K562 (cell line): ENCODE measurements at regions not wholly inside any gene's neighbourhood (a gene's known extent, or its start where the extent isn't known, plus 50 kb on each side); places are given as distances from the start of the nearest gene placed in this dataset.
A peak's percentile ranks its signal among the peaks of the same experiment; 100 is the strongest.

Experiments
- ARID3A ChIP-seq: IDR thresholded peaks from 2 replicates; pipeline ENCODE4 v1.6.1; 2012; ENCODE audit warnings: low read depth, low read length, improper control_type of control experiment, borderline replicate concordance
- CHAMP1 ChIP-seq: fragments of 450-650 bp; IDR thresholded peaks from 2 replicates; pipeline ENCODE4 v1.6.1; 2016; ENCODE audit warnings: mild to moderate bottlenecking
- CHD1 ChIP-seq: fragments of 200-600 bp; sonication (generic); IDR thresholded peaks from one replicate; pipeline ENCODE4 v1.6.1; 2012; ENCODE audit warnings: mild to moderate bottlenecking, moderate library complexity, low read length, inconsistent platforms
- CREB1 ChIP-seq, 2 experiments: sonication (generic) in 1 of 2; formaldehyde crosslinking in 1 of 2; IDR thresholded peaks; 2 replicates each; pipeline versions ENCODE4 v1.6.1 to v1.8.0; 2012 to 2022; ENCODE audit warnings: inconsistent platforms in 1 of 2, mild to moderate bottlenecking in 1 of 2, missing genetic modification reagents in 1 of 2, moderate library complexity in 1 of 2
- CTCF ChIP-seq, 3 experiments: IDR thresholded peaks in 2 of 3; conservative IDR thresholded peaks in 1 of 3; 2 replicates each; pipeline ENCODE4 v1.5.1; 2011 to 2012; ENCODE audit warnings: low read length in 3 of 3, mild to moderate bottlenecking in 3 of 3, control low read depth in 2 of 3, improper control_type of control experiment in 1 of 3, inconsistent platforms in 1 of 3, low read depth in 1 of 3, mixed read lengths in 1 of 3, moderate library complexity in 1 of 3; ENCODE audit not compliant: insufficient read depth in 2 of 3
- GABPB1 ChIP-seq: sonication (generic); formaldehyde crosslinking; IDR thresholded peaks from 2 replicates; pipeline ENCODE4 v1.8.0; 2022; ENCODE audit warnings: mild to moderate bottlenecking, missing genetic modification reagents
- RAD21 ChIP-seq, 2 experiments: fragments of 250-450 bp in 1 of 2; fragments of 450-650 bp in 1 of 2; sonication (Bioruptor Pico) in 1 of 2; formaldehyde crosslinking in 1 of 2; IDR thresholded peaks in 1 of 2; conservative IDR thresholded peaks in 1 of 2; 2 replicates each; pipeline versions ENCODE4 v1.4.0 to v1.8.0; 2020 to 2022; ENCODE audit warnings: mild to moderate bottlenecking in 2 of 2, moderate library complexity in 1 of 2
- RBM39 ChIP-seq: fragments of 200-400 bp; formaldehyde crosslinking; optimal IDR thresholded peaks from 2 replicates; pipeline ENCODE3; 2018; ENCODE audit warnings: low read depth, low read length
- REST ChIP-seq, 2 experiments: fragments of 450-650 bp; formaldehyde crosslinking in 1 of 2; IDR thresholded peaks; 2 replicates each; pipeline versions ENCODE4 v1.4.0 to v1.6.1; 2014 to 2020; ENCODE audit warnings: mild to moderate bottlenecking in 2 of 2, borderline replicate concordance in 1 of 2, low read depth in 1 of 2
- SMC3 ChIP-seq: conservative IDR thresholded peaks from 2 replicates; pipeline ENCODE4 v1.6.1; 2011; ENCODE audit warnings: low read depth, low read length, improper control_type of control experiment; ENCODE audit not compliant: insufficient read depth
- ZNF316 ChIP-seq: fragments of 450-650 bp; IDR thresholded peaks from 2 replicates; pipeline ENCODE4 v1.6.1; 2016

- TF ChIP-seq REST (IDR thresholded peaks at IDR 0.05; ENCODE audit: borderline replicate concordance) (peak; percentile 51; the same call in 1 of the 2 replicates), REST (CRISPR knock-in tag; IDR thresholded peaks at IDR 0.05; ENCODE audit: low read depth) (no peak), ARID3A (0 out of 2 replicates have a peak, but pooled peaks have one; percentile 16), GABPB1 (CRISPR knock-in tag) (no peak), SMC3 (peak; percentile 36; the same call in 1 of the 2 replicates), ZNF316 (no peak), CHAMP1 (no peak), RAD21 (CRISPR knock-in tag; conservative IDR thresholded peaks at IDR 0.05 in 1 of 2, IDR thresholded peaks at IDR 0.05 in 1 of 2) (peak; percentile 75), CTCF (IDR thresholded peaks at IDR 0.05 in 2 of 3, conservative IDR thresholded peaks at IDR 0.05 in 1 of 3; ENCODE audit: insufficient read depth in 2 of 3, low read depth in 1 of 3, low read length in 3 of 3) (peak; percentile 46 to 74 (median 61); a peak in 5 of 6 replicates), RBM39 (no peak), CHD1 (no peak), CREB1 (IDR thresholded peaks at IDR 0.05) (no peak), CREB1 (CRISPR knock-in tag; IDR thresholded peaks at IDR 0.05) (no peak)
Measured at GRCh38 chr12:54701940-54702592, 53.9 kb upstream of the DCD start (continued).
